ENCODE measurements at regions not wholly inside any gene's neighbourhood (a gene's known extent, or its start where the extent isn't known, plus 50 kb on each side); places are given as distances from the start of the nearest gene placed in this dataset.

GRCh38 chr4:36915717-36916116 lies 328.8 kb upstream of the NWD2 start:
- H3K79me2 ChIP-seq (ENCODE audit: insufficient read depth, low read length) = no peaks in the 10 kb centered on the region
- no peaks in the 10 kb centered on the region for H3K4me1 ChIP-seq (ENCODE audit: control insufficient read depth in 1 of 2, insufficient read depth in 2 of 2, low read length in 2 of 2)
- no peak overlapping the region for H3K4me3 Mint-ChIP-seq
- no peak overlapping the region for H3K27ac Mint-ChIP-seq
- TF ChIP-seq, protein P1, sequence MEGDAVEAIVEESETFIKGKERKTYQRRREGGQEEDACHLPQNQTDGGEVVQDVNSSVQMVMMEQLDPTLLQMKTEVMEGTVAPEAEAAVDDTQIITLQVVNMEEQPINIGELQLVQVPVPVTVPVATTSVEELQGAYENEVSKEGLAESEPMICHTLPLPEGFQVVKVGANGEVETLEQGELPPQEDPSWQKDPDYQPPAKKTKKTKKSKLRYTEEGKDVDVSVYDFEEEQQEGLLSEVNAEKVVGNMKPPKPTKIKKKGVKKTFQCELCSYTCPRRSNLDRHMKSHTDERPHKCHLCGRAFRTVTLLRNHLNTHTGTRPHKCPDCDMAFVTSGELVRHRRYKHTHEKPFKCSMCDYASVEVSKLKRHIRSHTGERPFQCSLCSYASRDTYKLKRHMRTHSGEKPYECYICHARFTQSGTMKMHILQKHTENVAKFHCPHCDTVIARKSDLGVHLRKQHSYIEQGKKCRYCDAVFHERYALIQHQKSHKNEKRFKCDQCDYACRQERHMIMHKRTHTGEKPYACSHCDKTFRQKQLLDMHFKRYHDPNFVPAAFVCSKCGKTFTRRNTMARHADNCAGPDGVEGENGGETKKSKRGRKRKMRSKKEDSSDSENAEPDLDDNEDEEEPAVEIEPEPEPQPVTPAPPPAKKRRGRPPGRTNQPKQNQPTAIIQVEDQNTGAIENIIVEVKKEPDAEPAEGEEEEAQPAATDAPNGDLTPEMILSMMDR (IDR thresholded peaks at IDR 0.05) = no peak
- no peak overlapping the region for H3K4me3 ChIP-seq (replicated peaks in 1 of 3; ENCODE audit: low read depth in 2 of 3, low read length in 3 of 3)
- no peaks in the 10 kb centered on the region for H3K36me3 ChIP-seq (replicated peaks in 1 of 2; ENCODE audit: control insufficient read depth in 1 of 2, insufficient read depth in 2 of 2, low read length in 2 of 2)
- no peaks in the 10 kb centered on the region for H3K9me3 ChIP-seq (replicated peaks in 1 of 2; ENCODE audit: control insufficient read depth in 1 of 2, insufficient read depth in 1 of 2, low read length in 2 of 2)
- no peaks in the 10 kb centered on the region for H3K27me3 ChIP-seq (ENCODE audit: control insufficient read depth in 2 of 2, insufficient read depth in 2 of 2, low read length in 2 of 2)
- no peak overlapping the region for H3K9ac ChIP-seq (ENCODE audit: insufficient read depth, low read length, poor library complexity, severe bottlenecking)
- no peak overlapping the region for H3K27ac ChIP-seq (ENCODE audit: low read depth in 1 of 2, low read length in 2 of 2)
- peaks cover 3% of the 10 kb centered on the region for H3K4me1 Mint-ChIP-seq
- WGBS (ENCODE audit: insufficient coverage) = no CpG with 5 or more reads among the region's 2 CpGs
- intact Hi-C loops (cut with micrococcal nuclease) = no loop called here
- H3K9me3 Mint-ChIP-seq = peaks cover 0 to 5% (median 0%) of the 10 kb centered on the region in 7 donors
- H3K27me3 Mint-ChIP-seq (ENCODE audit: low read depth in 3 of 3) = peaks cover 0 to 1% (median 0%) of the 10 kb centered on the region in 3 donors
- H3K4me2 ChIP-seq (replicated peaks; ENCODE audit: extremely low read depth, low read length, poor library complexity, severe bottlenecking) = no peak overlapping the region
- H3K36me3 Mint-ChIP-seq = no peaks in the 10 kb centered on the region
- DNase-seq = no peak
- H2AFZ ChIP-seq (ENCODE audit: insufficient read depth, low read depth, low read length, poor library complexity, severe bottlenecking) = no peak overlapping the region
- no peaks in the 10 kb centered on the region for H4K20me1 ChIP-seq (ENCODE audit: insufficient read depth, low read length)

GRCh38 chr4:36917413-36917812 lies 327.1 kb upstream of the NWD2 start:
- Mint-ChIP-seq H3K4me1 (peaks cover 3% of the 10 kb centered on the region), H3K27me3 (ENCODE audit: low read depth in 3 of 3) (peaks cover 0 to 1% (median 0%) of the 10 kb centered on the region in 3 donors), H3K9me3 (peaks cover 0 to 5% (median 0%) of the 10 kb centered on the region in 7 donors), H3K27ac (peak overlapping the region in 1 of 7 donors; percentile 83), H3K4me3 (no peak overlapping the region), H3K36me3 (no peaks in the 10 kb centered on the region)
- no CpG with 5 or more reads among the region's 6 CpGs for WGBS (ENCODE audit: insufficient coverage)
- Histone ChIP-seq H4K20me1 (ENCODE audit: insufficient read depth, low read length) (no peaks in the 10 kb centered on the region), H3K4me2 (replicated peaks; ENCODE audit: extremely low read depth, low read length, poor library complexity, severe bottlenecking) (no peak overlapping the region), H3K27me3 (ENCODE audit: control insufficient read depth in 2 of 2, insufficient read depth in 2 of 2, low read length in 2 of 2) (no peaks in the 10 kb centered on the region), H3K79me2 (ENCODE audit: insufficient read depth, low read length) (no peaks in the 10 kb centered on the region), H3K36me3 (replicated peaks in 1 of 2; ENCODE audit: control insufficient read depth in 1 of 2, insufficient read depth in 2 of 2, low read length in 2 of 2) (no peaks in the 10 kb centered on the region), H3K4me1 (ENCODE audit: control insufficient read depth in 1 of 2, insufficient read depth in 2 of 2, low read length in 2 of 2) (no peaks in the 10 kb centered on the region), H3K9ac (ENCODE audit: insufficient read depth, low read length, poor library complexity, severe bottlenecking) (no peak overlapping the region), H3K4me3 (replicated peaks in 1 of 3; ENCODE audit: low read depth in 2 of 3, low read length in 3 of 3) (no peak overlapping the region), H3K27ac (ENCODE audit: low read depth in 1 of 2, low read length in 2 of 2) (no peak overlapping the region), H2AFZ (ENCODE audit: insufficient read depth, low read depth, low read length, poor library complexity, severe bottlenecking) (no peak overlapping the region), H3K9me3 (replicated peaks in 1 of 2; ENCODE audit: control insufficient read depth in 1 of 2, insufficient read depth in 1 of 2, low read length in 2 of 2) (no peaks in the 10 kb centered on the region)
- TF ChIP-seq, protein P1 (IDR thresholded peaks at IDR 0.05) = no peak
- intact Hi-C loops (cut with micrococcal nuclease) = no loop called here
- no peak for DNase-seq
